HG03521 (cell line): ENCODE measurements at regions not wholly inside any gene's neighbourhood (a gene's known extent, or its start where the extent isn't known, plus 50 kb on each side); places are given as distances from the start of the nearest gene placed in this dataset.

Experiments
- ATAC-seq: cut with Tn5 transposase; IDR thresholded peaks from one replicate; pipeline ENCODE4 v1.9.1; 2021; ENCODE audit warnings: mild to moderate bottlenecking, moderate library complexity; ENCODE audit not compliant: unreplicated experiment

DNA sequence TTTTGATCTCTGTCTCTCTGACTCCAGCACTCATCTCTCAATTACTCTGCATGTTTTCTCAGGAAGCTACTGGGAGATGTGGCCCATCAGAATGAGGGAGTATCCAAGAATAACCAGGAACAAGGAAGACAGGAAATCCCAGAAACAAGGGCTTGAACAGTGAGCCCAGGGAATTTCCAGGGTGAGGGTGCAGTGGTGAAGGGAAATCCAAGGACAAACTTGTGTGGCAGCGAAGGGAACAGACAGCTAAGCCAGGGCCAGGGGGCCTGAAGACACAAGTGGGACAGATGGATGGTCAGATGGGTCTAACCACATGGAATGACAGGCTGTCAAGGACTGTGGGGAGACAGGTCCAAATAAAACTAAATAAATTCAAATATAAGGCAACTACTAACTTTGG is 121.8 kb upstream of the ERRFI1 start:
- ATAC-seq = no peak

DNA sequence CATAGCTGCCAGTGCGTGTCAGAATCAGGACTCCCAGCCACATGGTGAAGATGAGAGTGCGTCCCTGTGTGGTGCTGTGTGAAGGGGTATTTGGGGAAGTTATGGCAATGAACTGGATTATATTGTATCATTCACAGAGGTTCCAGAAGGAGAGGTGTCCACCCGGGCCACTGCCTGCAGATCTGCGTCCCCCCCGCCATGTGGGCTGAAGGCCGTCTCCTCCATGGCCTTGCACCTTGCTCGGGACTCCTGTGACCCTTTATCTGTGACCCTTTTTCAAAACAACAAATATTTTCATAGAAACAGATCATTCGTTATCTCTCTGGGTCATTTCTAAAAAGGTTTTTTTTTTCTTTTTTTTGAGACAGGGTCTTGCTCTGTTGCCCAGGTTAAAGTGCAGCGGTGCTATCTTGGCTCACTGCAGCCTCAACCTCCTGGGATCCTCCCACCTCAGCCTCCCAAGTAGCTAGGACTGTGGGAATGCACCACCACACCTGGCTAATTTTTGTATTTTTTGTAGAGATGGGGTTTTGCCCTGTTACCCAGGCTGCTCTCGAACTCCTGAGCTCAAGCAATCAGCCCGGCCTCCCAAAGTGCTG is 120.2 kb upstream of the ERRFI1 start:
- no peak for ATAC-seq

DNA sequence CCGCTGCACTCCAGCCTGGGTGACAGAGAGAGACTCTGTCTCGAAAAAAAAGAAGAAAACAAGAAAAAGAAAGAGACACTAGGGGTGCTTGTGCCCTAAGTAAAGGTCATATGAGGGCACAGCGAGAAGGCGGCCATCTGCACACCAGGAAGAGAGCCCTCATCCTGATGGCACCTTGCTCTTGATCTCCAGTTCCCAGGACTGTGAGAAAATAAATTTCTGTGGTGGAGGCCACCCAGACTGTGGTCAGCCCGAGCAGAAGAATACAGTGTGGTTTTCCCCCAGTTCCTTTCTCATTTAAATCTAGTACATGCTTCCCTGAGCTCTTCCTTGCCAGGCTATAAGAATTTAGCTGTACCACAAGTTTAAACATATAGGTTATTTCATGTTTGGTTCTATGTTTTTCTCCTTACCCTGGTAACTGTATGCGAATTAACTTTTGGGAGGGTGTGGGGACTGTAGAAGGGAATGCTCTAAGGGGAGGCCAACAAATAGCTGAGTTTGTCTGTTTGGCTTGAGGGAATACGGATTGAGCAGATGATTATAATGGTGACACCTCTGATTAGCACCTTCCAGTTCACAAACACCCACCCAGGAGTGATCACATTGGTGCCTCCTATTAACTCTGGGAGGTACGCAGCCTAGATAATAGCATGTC is 119.6 kb upstream of the ERRFI1 start:
- no peak for ATAC-seq

DNA sequence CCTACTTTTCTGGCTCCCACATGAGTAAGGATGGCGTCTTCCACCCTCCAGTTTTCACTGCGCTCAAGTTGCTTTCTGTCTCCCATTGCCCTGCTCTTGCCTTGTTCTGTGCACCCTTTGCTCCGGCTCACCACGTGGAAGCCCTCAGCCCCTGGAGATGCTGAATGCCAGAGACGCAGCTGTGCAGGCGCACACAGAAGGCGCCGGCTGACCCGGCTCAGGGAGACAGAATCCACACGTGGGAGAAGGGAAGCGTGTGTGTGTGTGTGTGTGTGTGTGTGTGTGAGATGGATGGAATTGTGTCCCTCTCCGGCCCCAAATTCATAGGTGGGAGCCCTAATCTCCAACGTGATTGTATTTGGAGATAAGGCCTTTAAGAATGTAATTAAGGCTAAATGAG is 118.2 kb upstream of the ERRFI1 start:
- ATAC-seq = no peak

DNA sequence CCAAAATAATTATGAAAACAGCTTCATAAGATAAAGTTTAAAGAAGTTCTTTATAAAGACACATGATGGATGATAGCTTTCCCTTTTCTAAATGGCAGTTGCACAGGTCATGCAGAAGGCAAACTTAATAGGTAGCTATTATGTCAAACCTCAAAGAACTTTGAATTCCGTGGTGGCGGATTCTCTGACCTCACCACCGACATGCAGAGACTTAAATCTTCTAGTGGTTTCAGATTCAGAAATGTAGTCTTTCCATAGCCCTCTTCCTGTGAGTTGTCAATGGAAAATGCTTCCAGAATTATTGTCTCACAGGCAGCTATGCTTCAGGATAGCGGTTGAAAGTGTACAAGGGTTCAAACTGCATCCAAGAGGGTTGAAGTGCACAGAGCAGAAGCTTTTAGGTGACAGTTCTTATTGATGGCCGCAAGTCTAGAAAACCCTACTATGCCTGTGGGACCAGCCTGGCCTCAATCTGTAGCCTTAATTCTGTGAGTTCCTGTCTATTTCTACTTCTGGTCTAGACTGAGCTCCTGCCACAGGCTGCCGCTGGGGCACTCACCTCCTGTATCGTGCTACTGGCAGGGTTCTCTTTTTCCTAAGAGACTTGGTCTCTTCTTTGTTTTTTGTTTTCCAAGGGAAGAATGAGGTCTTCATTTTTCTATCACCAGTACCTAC is 117.0 kb upstream of the ERRFI1 start:
- ATAC-seq = no peak

DNA sequence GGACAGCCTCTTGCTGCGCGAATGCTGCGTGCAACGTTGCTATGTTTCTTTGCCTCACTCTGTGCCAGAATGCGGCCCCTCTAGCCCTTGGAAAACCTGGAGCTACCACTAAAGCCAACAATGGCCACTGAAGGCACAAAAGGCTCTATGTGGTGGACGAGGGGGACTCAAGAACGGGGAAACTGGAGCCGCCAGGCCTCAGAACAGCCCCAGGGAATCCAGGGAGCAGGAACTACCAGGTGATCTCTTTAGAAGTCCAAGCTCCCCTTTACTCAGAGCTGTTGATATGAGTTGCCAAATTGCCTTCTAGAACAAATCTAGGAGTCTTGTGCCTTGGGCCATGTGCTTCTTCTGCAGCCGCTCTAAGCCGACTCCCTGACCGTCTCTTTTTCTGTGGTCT is 113.8 kb upstream of the ERRFI1 start:
- no peak for ATAC-seq

DNA sequence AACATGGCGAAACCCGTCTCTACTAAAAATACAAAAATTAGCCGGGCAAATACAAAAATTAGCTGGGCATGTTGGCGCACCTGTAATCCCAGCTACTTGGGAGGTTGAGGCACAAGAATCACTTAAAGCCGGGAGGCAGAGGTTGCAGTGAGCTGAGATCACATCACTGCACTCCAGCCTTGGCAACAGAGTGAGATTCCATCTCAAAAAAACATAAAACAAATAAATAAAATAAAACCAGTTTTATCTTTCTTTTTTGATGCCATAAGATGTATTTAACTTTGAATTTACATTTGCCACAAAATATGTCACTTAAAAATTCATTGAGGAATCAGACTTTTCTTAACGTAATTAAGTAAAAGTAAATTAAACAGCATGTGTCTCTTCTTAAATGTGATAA is 113.3 kb upstream of the ERRFI1 start:
- no peak for ATAC-seq

DNA sequence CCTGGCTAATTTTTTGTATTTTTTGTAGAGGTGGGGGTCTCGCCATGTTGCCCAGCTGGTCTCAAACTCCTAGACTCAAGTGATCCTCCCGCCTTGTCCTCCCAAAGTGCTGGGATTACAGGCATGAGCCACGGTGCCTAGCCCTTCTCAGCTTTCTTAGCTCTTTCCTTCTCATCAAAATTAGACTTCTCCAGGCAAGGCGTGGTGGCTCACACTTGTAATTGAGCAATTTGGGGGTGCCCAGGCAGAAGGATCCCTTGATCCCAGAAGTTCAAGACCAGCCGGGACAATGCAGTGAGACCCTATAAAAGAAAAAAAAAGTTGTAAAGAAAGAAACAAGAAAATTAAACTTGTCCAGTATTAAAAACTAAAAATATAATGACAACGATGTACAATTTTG is 112.6 kb upstream of the ERRFI1 start:
- ATAC-seq = no peak

DNA sequence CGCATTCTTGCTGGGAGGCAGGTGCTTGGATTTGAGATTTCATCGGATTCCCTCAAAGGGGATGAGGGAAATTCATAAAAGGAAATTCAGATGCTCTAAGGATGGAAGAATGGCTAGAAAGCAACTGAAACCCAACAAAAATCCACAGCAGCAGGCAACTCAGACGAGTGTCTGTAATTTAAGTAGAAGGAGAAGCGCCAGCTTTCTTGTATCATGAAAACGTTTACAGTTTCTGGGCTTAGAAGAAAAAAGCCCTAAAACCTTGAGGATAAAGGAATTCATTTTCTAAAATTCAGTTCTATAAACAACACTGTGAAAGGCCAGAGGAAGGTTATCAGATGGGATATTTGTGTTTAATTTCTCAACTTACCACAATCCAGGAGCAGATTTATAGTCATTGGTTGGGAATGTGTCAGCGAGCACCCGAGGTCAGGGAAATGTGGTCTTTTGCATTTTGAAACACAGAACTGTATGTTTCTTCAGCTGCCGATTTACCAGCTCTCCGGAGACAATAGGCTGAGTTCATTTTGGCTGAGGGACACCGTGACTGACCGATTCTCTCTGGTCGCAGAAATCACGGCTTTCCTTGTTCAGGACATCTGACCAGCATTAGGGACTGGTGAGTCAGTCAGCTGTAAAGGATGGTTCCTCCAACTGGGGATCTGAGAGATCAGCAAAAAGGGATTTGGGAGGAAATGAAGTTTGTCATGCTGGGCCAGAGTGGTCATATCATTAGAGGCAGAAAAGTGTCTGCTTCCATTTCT is 111.6 kb upstream of the ERRFI1 start:
- ATAC-seq = no peak

DNA sequence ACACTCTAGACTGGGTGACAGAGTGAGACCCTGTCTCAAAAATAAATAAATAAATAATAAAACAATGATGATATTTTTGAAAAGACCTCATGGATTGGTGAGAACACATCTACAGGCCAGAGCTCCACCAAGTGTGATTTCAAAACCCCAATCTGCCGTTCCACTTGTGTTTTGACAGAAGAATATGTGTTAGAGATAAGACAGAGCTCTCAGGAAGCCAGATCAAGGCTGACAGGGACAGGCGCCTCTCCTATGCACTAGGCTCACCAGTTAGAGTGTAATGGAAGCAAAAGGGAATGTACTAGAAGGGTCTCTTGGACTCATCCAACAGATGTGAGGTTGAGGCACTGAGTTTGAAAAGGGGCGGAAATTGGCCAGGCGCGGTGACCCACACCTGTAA is 110.7 kb upstream of the ERRFI1 start:
- no peak for ATAC-seq

DNA sequence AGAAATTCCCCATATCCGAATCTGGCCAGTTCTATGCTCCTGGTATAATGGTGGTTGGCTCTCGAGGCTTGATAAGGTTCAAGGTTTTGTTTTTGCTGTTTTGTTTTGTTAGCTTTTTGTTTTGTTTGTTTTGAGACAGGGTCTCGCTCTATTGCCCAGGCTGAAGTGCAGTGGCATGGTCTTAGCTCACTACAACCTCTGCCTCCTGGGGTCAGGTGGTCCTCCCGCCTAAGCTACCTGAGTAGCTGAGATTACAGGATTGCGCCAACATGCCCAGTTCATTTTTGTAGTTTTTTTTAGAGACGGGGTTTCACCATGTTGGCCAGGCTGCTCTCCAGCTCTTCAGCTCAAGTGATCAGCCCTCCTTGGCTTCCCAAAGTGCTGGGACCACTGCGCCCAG is 109.1 kb upstream of the ERRFI1 start:
- ATAC-seq = no peak

DNA sequence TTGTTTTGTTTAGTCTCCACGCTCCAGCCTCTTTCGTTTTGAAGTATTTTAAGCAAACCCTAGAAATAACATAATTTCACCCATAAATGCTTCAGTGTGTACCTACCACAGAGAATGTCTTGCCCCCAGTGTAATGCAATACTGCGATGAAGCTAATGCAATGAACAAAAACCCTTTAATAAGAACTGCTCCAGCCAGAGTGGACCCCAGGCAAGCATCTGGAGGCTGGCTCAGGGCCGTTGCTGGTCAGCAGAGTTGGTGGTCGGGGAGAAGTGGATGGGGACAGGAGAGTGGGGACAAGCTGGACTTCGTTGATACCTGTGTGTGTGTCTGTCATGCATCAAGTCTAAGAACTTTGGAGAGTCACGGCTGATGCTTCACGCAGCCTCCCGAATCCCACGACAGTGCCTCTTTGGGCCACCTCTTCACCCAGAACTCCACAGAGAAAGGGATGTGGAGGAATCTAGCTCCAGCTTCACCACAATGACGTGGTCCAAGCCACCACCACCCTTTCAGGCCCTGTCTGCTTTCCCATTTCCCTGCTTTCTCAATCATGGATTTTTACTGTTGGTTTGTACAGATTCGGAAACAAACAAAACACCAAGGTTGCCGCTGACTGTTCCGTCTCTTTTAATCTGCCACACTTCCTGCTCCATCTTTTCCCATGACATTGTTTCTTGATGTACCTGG is 108.6 kb upstream of the ERRFI1 start:
- ATAC-seq = no peak

DNA sequence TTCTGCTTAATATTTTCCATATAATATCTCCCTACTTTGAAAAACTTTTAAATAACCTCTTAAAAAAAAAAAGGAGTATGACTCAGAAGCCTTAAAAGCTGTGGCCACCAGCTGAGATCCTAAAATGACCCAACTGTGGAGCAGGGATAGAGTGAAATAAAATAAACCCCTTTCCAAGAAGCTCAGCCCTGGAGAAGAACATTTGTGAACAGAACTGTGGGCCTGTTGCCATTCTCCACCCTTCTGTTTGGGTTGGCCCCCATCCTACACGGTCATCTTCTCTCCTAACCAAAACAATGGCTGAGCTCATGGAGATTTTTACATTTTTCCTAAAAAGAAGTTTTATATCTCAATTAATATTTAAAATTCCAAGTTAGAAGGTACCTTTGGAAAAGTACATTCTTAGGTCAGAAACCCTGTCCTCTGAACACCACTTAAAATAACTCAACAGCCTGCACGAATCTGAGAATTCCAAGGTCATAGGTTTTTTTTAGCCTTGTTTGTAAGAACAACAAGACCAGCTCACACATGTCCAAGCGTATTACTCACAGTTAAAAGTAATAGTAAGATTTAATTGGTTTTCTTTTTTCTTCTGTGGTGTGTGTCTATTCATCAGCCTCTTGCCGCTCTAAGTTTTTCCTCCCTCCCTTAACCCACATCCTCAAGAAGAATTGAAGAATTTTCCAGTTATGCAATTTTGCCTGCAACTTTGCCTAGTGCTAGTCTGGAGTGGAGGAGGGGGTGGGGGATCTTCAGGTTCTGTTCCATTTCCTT is 107.7 kb upstream of the ERRFI1 start:
- no peak for ATAC-seq

DNA sequence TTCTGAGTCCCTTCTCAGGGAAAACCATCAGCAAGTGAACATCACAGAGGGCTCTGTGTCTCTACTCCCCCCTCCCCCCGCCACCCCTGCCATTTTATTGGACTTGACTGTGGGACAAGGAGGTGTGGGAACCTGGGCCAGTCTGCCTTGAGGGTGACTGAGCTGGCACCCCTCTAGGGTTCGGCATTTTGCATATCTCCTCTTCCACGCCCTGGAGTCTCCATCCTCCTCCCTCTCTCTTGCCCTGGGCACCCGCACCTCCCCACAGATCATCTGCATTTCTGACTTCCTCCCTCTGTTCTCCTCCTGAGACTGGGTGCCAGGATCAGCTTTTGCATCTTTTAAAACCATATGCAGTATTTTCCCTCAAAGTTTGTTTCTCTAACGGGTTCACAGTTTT is 107.1 kb upstream of the ERRFI1 start:
- ATAC-seq = no peak

DNA sequence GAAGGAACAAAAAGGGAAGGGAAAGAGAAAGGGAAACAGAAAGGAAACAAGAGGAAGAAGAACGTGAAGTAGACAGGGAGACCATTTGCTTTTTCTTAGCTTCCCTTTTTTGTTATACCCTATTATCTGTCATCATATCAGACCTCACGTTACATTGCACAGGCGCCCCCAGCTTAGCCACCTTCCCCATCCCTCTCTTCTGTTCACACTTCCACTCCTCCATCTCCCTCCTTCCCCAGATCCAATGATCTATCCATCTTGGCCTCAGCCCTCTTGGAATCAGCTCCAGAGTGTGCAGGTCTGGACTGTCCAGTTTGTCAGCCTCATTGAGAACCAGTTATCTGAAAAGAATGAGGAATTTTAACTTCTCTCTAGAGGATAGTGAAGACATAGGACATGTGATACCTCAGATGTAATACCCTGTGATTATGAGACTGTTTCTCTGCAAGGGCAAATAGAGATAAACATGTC is 101.1 kb upstream of the ERRFI1 start:
- no peak for ATAC-seq

DNA sequence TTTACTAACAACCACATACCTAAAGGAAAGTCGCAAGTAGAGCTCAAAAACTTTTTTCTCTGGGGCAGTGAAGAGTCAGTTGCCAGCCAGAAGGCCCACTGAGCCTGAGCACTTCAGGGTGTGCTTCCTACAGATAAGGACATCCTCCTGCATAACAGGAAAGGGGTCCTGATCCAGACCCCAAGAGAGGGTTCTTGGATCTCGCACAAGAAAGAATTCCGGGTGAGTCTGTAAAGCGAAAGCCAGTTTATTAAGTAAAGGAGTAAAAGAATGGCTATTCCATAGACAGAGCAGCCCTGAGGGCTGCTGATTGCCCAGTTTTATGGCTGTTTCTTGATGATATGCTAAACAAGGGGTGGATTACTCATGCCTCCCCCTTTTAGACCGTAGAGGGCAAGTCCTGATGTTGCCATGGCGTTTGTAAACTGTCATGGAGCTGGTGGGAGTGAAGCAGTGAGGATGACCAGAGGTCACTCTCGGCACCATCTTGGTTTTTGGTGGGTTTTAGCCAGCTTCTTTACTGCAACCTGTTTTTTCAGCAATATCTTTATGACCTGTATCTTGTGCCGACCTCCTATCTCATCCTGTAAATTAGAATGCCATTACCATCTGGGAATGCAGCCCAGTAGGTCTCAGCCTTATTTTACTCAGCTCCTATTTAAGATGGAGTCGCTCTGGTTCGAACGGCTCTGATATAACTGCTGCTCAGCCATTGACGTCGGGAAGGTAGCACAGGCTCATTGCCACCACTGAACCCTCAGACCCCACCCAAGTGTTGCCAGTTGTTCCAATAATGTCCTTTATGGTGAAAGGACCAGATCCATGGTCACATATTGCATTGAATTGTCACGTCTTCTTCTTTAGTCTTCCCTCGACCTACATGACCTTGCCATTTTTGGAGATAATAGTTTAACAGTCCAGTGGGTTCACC is 96.6 kb upstream of the ERRFI1 start:
- no peak for ATAC-seq

DNA sequence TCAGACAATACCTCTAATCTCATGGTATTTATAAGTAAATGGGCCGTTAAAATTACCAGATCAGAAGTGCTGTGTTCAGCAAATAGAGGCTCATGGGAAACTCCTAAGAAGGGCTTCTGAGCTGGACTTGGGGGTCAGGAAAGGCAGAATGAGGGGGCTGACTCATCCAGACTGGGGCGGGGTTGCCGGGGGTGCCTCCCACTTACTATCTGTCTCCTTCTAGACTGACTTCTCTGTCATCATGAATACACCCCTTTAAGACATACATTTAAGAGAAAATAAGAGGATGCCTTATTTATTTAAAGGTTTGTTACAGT is 96.0 kb upstream of the ERRFI1 start:
- no peak for ATAC-seq

DNA sequence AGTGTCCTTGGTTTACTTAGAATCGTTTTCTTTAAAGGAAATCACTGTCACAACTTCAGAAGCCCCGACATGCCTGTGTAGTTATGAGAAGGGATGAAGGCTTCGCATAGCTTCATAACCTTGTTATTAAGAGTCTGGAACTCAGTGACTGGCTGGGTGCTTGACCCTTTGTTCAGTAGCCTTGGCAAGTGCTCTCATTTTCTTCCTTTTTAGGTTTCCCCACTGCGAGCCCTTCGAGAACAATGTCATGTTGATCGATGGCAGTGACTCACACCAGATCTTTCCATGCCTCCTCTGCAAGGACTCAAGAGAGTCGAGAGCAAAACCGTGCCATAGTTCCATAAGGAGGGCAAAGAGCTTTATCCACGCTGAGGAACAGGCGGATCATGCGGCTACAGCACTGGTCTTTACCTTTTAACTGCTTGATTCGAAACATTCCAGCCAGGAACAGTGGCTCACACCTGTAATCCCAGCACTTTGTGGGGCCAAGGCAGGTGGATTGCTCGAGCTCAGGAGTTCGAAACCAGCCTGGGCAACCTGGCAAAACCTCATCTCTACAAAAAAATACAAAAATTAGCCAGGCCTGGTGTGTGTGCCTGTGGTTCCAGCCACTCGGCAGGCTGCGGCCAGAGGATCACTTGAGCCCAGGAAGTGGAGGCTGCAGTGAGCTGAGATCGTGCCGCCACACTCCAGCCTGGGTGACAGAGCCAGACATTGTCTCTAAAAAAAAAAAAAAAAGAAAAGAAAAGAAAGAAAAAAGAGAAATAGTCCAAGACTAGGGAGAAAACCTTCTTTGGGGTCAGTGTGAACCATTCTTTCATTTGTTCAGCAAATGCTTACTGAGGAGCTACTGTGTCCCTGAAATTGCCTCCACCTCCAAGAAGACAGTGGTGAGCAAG is 95.4 kb upstream of the ERRFI1 start:
- ATAC-seq = no peak
